HG02943 (cell line): ENCODE measurements at regions not wholly inside any gene's neighbourhood (a gene's known extent, or its start where the extent isn't known, plus 50 kb on each side); places are given as distances from the start of the nearest gene placed in this dataset.

Experiments used
- ATAC-seq: cut with Tn5 transposase; IDR thresholded peaks from one replicate; pipeline ENCODE4 v1.9.1; 2021; ENCODE audit warnings: mild to moderate bottlenecking, low read depth, moderate library complexity; ENCODE audit not compliant: unreplicated experiment

GRCh38 chr15:93311620-93312019, 222.6 kb upstream of the RGMA start:
- no peak for ATAC-seq

GRCh38 chr15:93308026-93308690, 219.1 kb upstream of the RGMA start:
- no peak for ATAC-seq

- ATAC-seq = no peak
Observed at GRCh38 chr15:93307513-93307912, 218.5 kb upstream of the RGMA start.

GRCh38 chr15:93305306-93305705, 216.3 kb upstream of the RGMA start:
- no peak for ATAC-seq

GRCh38 chr15:93302080-93302765, 213.2 kb upstream of the RGMA start:
- no peak for ATAC-seq

- no peak for ATAC-seq
Observed at GRCh38 chr15:93300796-93301195, 211.8 kb upstream of the RGMA start.

- no peak for ATAC-seq
Observed at GRCh38 chr15:93299675-93300074, 210.7 kb upstream of the RGMA start.

- ATAC-seq = no peak
Observed at GRCh38 chr15:93298901-93299300, 209.9 kb upstream of the RGMA start.

- no peak for ATAC-seq
Observed at GRCh38 chr15:93296759-93297500, 207.9 kb upstream of the RGMA start.

GRCh38 chr15:93294896-93295295, 205.9 kb upstream of the RGMA start:
- ATAC-seq = no peak

- no peak for ATAC-seq
Observed at GRCh38 chr15:93294066-93294465, 205.1 kb upstream of the RGMA start.

- ATAC-seq = no peak
Observed at GRCh38 chr15:93291380-93291779, 202.4 kb upstream of the RGMA start.

GRCh38 chr15:93290618-93290946, 201.6 kb upstream of the RGMA start:
- ATAC-seq = no peak

- no peak for ATAC-seq
Observed at GRCh38 chr15:93289941-93290617, 201.1 kb upstream of the RGMA start.

- ATAC-seq = no peak
Observed at GRCh38 chr15:93288728-93289294, 199.8 kb upstream of the RGMA start.

GRCh38 chr15:93286446-93286845, 197.4 kb upstream of the RGMA start:
- ATAC-seq = no peak

GRCh38 chr15:93283854-93284253, 194.8 kb upstream of the RGMA start:
- no peak for ATAC-seq

- ATAC-seq = no peak
Observed at GRCh38 chr15:93282808-93283207, 193.8 kb upstream of the RGMA start.

GRCh38 chr15:93278783-93279182, 189.8 kb upstream of the RGMA start:
- ATAC-seq = no peak

- ATAC-seq = no peak
Observed at GRCh38 chr15:93278006-93278405, 189.0 kb upstream of the RGMA start.

GRCh38 chr15:93274257-93274656, 185.2 kb upstream of the RGMA start:
- ATAC-seq = no peak
